ENCODE measurements at regions not wholly inside any gene's neighbourhood (a gene's known extent, or its start where the extent isn't known, plus 50 kb on each side); places are given as distances from the start of the nearest gene placed in this dataset.

DNA sequence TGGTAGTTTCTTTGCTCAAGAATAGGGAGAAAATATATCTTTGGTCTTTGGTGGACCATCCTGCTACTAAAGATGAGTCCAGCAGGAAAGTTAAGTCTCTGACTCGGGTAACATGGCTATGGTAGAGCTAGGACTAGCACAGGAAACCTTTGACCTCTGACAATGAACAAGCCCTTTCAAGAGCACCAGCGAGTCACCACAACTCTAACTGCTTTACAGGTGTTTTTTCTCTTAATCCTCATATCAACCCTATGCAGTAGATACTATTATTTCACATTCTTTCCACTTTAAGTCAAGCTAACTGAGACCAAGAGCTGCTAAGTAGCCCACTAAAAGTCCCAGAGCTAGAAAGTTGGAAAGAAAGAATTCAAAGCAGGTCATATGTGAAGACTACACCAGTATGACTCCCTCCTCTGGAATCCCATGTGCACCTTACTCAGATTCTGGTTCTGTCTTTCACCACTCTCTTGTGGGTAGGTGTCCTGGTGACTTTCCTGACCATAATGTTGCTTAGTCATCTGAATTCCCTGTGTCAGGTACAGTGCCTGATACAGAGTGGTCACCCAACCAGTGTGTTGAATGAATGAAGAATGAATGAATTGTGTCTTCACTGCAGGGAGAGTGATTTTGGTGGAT, 53.8 kb upstream of the ME3 start:
- DNase-seq: no peak

DNA sequence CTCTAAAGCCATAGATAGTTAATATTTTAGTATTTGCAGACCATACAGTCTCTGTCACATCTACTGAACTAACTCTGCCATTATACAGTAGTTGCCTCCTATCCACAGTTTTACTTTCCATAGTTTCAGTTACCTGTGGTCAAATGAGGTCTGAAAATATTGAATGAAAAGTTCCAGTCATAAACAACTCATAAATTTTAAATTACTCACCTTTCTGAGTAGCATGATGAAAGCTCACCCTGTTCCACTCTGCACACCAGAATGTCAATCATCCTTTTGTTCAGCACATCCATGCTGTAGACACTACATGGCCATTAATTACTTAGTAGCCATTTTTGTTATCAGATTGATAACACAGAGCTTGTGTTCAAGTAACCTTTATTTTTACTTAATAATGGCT, 51.7 kb upstream of the ME3 start:
- no peak for DNase-seq

DNA sequence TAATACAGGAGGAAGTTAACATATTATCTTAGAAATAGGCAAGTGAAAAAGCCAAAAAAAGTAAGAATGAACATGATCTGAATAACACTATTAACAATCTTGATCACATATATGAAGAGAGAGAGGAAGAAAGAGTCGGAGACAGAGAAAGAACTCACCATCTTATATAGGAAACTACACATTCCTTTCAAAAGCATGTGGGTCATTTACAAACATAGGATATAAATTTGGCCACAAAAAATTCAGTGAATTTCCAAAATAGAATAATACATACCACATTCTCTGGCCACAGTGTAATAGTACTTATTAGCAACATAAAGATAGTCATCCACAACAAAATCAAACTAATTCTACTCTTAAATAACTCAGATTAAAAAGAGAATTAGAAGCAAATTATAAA, 50.9 kb upstream of the ME3 start:
- no peak for DNase-seq

DNA sequence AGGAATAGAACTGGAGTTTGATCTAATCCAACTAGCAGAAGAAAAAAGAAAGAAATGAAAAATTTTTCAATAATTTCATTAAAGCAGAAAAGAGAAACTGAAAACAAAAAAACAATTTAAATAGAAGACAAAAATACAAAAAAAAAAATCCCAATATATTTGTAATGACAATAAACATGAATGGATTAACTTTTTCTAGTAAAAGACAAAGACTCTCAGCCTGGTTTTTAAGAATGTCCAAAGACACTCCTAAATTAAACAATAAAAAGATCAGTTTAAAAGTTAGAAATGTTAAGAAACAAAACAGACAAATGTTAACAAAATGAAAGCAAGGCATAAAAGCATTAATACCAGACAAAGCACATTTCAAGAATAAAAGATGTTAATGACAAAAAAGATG, 50.3 kb upstream of the ME3 start:
- DNase-seq: no peak

All from NCI-H1930 (cell line).